BLaER1 treated with 17β-estradiol and CSF1 and Interleukin-3, amounts not matched to agents 10 nM and 100 nM (cell line): ENCODE measurements at regions not wholly inside any gene's neighbourhood (a gene's known extent, or its start where the extent isn't known, plus 50 kb on each side); places are given as distances from the start of the nearest gene placed in this dataset.

Source experiments
- H3K27ac ChIP-seq, 11 experiments: shearing (Covaris generic); formaldehyde crosslinking; 2 replicates each; pipeline ENCODE4 v1.8.1; 2022
- H3K27me3 ChIP-seq, 11 experiments: shearing (Covaris generic); formaldehyde crosslinking; 2 replicates each; pipeline ENCODE4 v1.8.1; 2022
- H3K36me3 ChIP-seq, 11 experiments: shearing (Covaris generic); formaldehyde crosslinking; 2 replicates each; pipeline ENCODE4 v1.8.1; 2022
- H3K4me1 ChIP-seq, 10 experiments: shearing (Covaris generic); formaldehyde crosslinking; 2 replicates each; pipeline ENCODE4 v1.8.1; 2022
- H3K4me2 ChIP-seq, 11 experiments: shearing (Covaris generic); formaldehyde crosslinking; 2 replicates each; pipeline ENCODE4 v1.8.1; 2022
- H3K4me3 ChIP-seq, 10 experiments: shearing (Covaris generic); formaldehyde crosslinking; 2 replicates each; pipeline ENCODE4 v1.8.1; 2022
- H3K9ac ChIP-seq, 11 experiments: shearing (Covaris generic); formaldehyde crosslinking; 2 replicates each; pipeline ENCODE4 v1.8.1; 2022
- H3K9me3 ChIP-seq, 11 experiments: shearing (Covaris generic); formaldehyde crosslinking; replicated peaks in 1 of 11; 2 replicates each; pipeline ENCODE4 v1.8.1; 2022
- H4K20me1 ChIP-seq, 11 experiments: shearing (Covaris generic); formaldehyde crosslinking; 2 replicates each; pipeline ENCODE4 v1.8.1; 2022
- Cebpa-rat ChIP-seq, 11 experiments: shearing (Covaris generic); IDR thresholded peaks; 2 replicates each; pipeline ENCODE4 v1.8.1; 2022

- H3K27me3 ChIP-seq, result no peaks in the 10 kb centered on the region
- no peaks in the 10 kb centered on the region for H3K9me3 ChIP-seq
- no peaks in the 10 kb centered on the region for H4K20me1 ChIP-seq
- H3K36me3 ChIP-seq, result no peaks in the 10 kb centered on the region
- H3K4me1 ChIP-seq, result peaks cover 34 to 45% (median 37%) of the 10 kb centered on the region in 10 experiments
- no peak for TF ChIP-seq Cebpa-rat (IDR thresholded peaks at IDR 0.05)
- no peak overlapping the region for H3K4me3 ChIP-seq
- no peak overlapping the region for H3K27ac ChIP-seq
- H3K4me2 ChIP-seq, result no peak overlapping the region
- H3K9ac ChIP-seq, result no peak overlapping the region
Measured at GRCh38 chr21:33121715-33122475, 52.0 kb downstream of the OLIG1 start.

GRCh38 chr21:33122507-33122906 lies 52.6 kb downstream of the OLIG1 start:
- H4K20me1 ChIP-seq, result no peaks in the 10 kb centered on the region
- H3K27me3 ChIP-seq, result no peaks in the 10 kb centered on the region
- no peaks in the 10 kb centered on the region for H3K36me3 ChIP-seq
- peaks cover 32 to 42% (median 37%) of the 10 kb centered on the region in 10 experiments for H3K4me1 ChIP-seq
- H3K9me3 ChIP-seq, result no peaks in the 10 kb centered on the region
- H3K4me2 ChIP-seq, result no peak overlapping the region; a peak in 1 of 22 replicates
- no peak overlapping the region for H3K27ac ChIP-seq
- no peak overlapping the region for H3K9ac ChIP-seq
- TF ChIP-seq Cebpa-rat (IDR thresholded peaks at IDR 0.05), result no peak
- H3K4me3 ChIP-seq, result no peak overlapping the region

- H3K36me3 ChIP-seq, result no peaks in the 10 kb centered on the region
- peaks cover 31 to 52% (median 37%) of the 10 kb centered on the region in 10 experiments for H3K4me1 ChIP-seq
- H3K27ac ChIP-seq, result peak overlapping the region in 8 of 11 experiments; percentile 10 to 57 (median 29); a peak in 8 of 22 replicates
- no peaks in the 10 kb centered on the region for H3K27me3 ChIP-seq
- H3K9ac ChIP-seq, result peak overlapping the region in 1 of 11 experiments; percentile 33; a peak in 1 of 22 replicates
- H3K4me3 ChIP-seq, result no peak overlapping the region
- peak overlapping the region; percentile 62 to 84 (median 71) for H3K4me2 ChIP-seq
- no peaks in the 10 kb centered on the region for H4K20me1 ChIP-seq
- TF ChIP-seq Cebpa-rat (IDR thresholded peaks at IDR 0.05), result no peak
- H3K9me3 ChIP-seq, result no peaks in the 10 kb centered on the region
Measured at GRCh38 chr21:33123374-33124123, 53.6 kb downstream of the OLIG1 start.

- Histone ChIP-seq H3K9me3 (no peaks in the 10 kb centered on the region), H3K9ac (no peak overlapping the region; a peak in 1 of 22 replicates), H4K20me1 (no peaks in the 10 kb centered on the region), H3K27ac (peak overlapping the region in 4 of 11 experiments; percentile 10 to 52 (median 28); a peak in 4 of 22 replicates), H3K27me3 (no peaks in the 10 kb centered on the region), H3K4me3 (no peak overlapping the region), H3K36me3 (no peaks in the 10 kb centered on the region), H3K4me2 (peak overlapping the region; percentile 62 to 84 (median 71)), H3K4me1 (peaks cover 31 to 54% (median 37%) of the 10 kb centered on the region in 10 experiments)
- no peak for TF ChIP-seq Cebpa-rat (IDR thresholded peaks at IDR 0.05)
Measured at GRCh38 chr21:33124889-33125288, 54.9 kb downstream of the OLIG1 start.

GRCh38 chr21:33125680-33126375 lies 55.9 kb downstream of the OLIG1 start:
- Histone ChIP-seq H3K27ac (peak overlapping the region in 1 of 11 experiments; percentile 52; a peak in 1 of 22 replicates), H3K9ac (no peak overlapping the region), H3K4me1 (peaks cover 31 to 54% (median 37%) of the 10 kb centered on the region in 10 experiments), H3K27me3 (no peaks in the 10 kb centered on the region), H3K4me3 (no peak overlapping the region), H3K36me3 (no peaks in the 10 kb centered on the region), H3K9me3 (no peaks in the 10 kb centered on the region), H4K20me1 (no peaks in the 10 kb centered on the region), H3K4me2 (peak overlapping the region in 5 of 11 experiments; percentile 63 to 84 (median 69); a peak in 6 of 22 replicates)
- no peak for TF ChIP-seq Cebpa-rat (IDR thresholded peaks at IDR 0.05)

GRCh38 chr21:33126569-33126968 lies 56.6 kb downstream of the OLIG1 start:
- no peaks in the 10 kb centered on the region for H3K27me3 ChIP-seq
- no peak overlapping the region; a peak in 1 of 22 replicates for H3K9ac ChIP-seq
- H3K4me3 ChIP-seq, result no peak overlapping the region
- no peak overlapping the region for H3K27ac ChIP-seq
- peaks cover 31 to 54% (median 37%) of the 10 kb centered on the region in 10 experiments for H3K4me1 ChIP-seq
- H3K4me2 ChIP-seq, result peak overlapping the region in 2 of 11 experiments; percentile 67 to 91; a peak in 1 of 22 replicates
- no peaks in the 10 kb centered on the region for H3K9me3 ChIP-seq
- H3K36me3 ChIP-seq, result no peaks in the 10 kb centered on the region
- TF ChIP-seq Cebpa-rat (IDR thresholded peaks at IDR 0.05), result peak in 2 of 11 experiments; percentile 19 to 37; a peak in 1 of 22 replicates
- H4K20me1 ChIP-seq, result no peaks in the 10 kb centered on the region

GRCh38 chr21:33127154-33127867 lies 57.4 kb downstream of the OLIG1 start:
- Histone ChIP-seq H3K4me1 (peaks cover 31 to 54% (median 37%) of the 10 kb centered on the region in 10 experiments), H3K36me3 (no peaks in the 10 kb centered on the region), H3K27ac (no peak overlapping the region), H3K27me3 (no peaks in the 10 kb centered on the region), H3K9me3 (no peaks in the 10 kb centered on the region), H3K9ac (peak overlapping the region in 1 of 11 experiments; percentile 8; a peak in 2 of 22 replicates), H4K20me1 (no peaks in the 10 kb centered on the region), H3K4me2 (peak overlapping the region; percentile 32 to 91 (median 50)), H3K4me3 (0 out of 20 replicates have a peak overlapping the region, but pooled peaks of 1 of the 10 experiments have one; percentile 22)
- no peak for TF ChIP-seq Cebpa-rat (IDR thresholded peaks at IDR 0.05)

GRCh38 chr21:33127868-33128242 lies 57.9 kb downstream of the OLIG1 start:
- no peak for TF ChIP-seq Cebpa-rat (IDR thresholded peaks at IDR 0.05)
- Histone ChIP-seq H3K4me1 (peaks cover 30 to 54% (median 37%) of the 10 kb centered on the region in 10 experiments), H4K20me1 (no peaks in the 10 kb centered on the region), H3K4me3 (no peak overlapping the region), H3K36me3 (no peaks in the 10 kb centered on the region), H3K9ac (no peak overlapping the region), H3K27ac (no peak overlapping the region), H3K4me2 (peak overlapping the region in 1 of 11 experiments; percentile 25; a peak in 3 of 22 replicates), H3K9me3 (no peaks in the 10 kb centered on the region), H3K27me3 (no peaks in the 10 kb centered on the region)
